ENCODE measurements at regions not wholly inside any gene's neighbourhood (a gene's known extent, or its start where the extent isn't known, plus 50 kb on each side); places are given as distances from the start of the nearest gene placed in this dataset.

DNA sequence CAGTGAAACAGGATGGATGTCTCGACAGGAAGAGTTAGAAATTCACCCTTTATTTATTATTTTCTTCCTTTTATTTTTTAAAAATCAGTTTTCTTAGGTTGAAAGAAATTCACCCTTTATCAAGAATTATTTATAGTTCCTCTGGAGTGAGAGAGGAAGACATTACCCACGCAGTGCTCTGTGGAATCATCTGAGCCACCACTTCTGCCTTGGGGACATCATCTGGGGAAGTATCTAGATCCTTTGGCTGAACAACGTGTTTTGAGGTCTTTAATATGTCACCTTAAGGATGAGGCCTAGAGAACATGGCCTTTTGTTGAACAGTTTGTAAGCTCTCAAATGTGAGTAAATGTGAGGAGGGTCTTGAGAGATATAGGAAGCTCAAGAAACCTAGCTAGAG lies 183.3 kb downstream of the UTP18 start:
- TF ChIP-seq CTCF (IDR thresholded peaks at IDR 0.05) (no peak), EP300 (IDR thresholded peaks at IDR 0.05) (no peak), POLR2AphosphoS5 (IDR thresholded peaks at IDR 0.05) (no peak)

Data from esophagus muscularis mucosa (tissue), 4 donors.